ENCODE measurements at regions not wholly inside any gene's neighbourhood (a gene's known extent, or its start where the extent isn't known, plus 50 kb on each side); places are given as distances from the start of the nearest gene placed in this dataset.

DNA sequence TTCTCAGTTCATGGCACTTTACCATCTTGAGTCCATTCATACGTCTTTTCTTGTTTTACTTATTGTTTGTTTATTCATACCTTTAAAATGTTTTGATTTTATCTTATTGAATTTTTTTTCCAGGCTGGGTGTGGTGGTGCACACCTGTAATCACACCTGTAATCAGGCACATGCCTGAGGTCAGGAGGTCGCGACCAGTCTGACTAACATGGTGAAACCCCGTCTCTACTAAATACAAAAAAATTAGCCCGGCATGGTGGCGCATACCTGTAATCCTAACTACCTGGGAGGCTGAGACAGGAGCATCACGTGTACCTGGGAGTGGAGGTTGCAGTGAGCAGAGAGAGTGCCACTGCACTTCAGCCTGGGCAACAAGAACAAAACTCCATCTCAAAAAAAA is 104.1 kb upstream of the MROH9 start:
- no peak overlapping the region for H3K27ac ChIP-seq (ENCODE audit: extremely low read depth, low read depth, low read length)
- WGBS (ENCODE audit: insufficient coverage, low coverage, missing lambda C conversion rate): under 1% methylated on average over 7 of the region's 7 CpGs
- no peak overlapping the region for H3K4me2 ChIP-seq (ENCODE audit: insufficient read depth, low read length)
- BruUV-seq (replicated peaks): no TSS peak
- H2AFZ ChIP-seq (ENCODE audit: low read depth, low read length): no peak overlapping the region
- H4K20me1 ChIP-seq (replicated peaks; ENCODE audit: control insufficient read depth, insufficient read depth, low read length): no peaks in the 10 kb centered on the region
- ATAC-seq (no peak), DNase-seq (ENCODE audit: extremely low read depth in 1 of 4, low spot score in 3 of 4) (no peak), FAIRE-seq (no peak)
- no peak overlapping the region for H3K9ac ChIP-seq (ENCODE audit: insufficient read depth in 1 of 2, low read depth in 2 of 2, low read length in 2 of 2)
- in situ Hi-C loops (cut with MboI) (no loop called here), intact Hi-C loops (cut with micrococcal nuclease) (no loop called here)
- ChIA-PET POLR2A (no interaction called here), CTCF (ENCODE audit: low intra/inter-chr PET ratio) (no interaction called here)
- H3K9me3 ChIP-seq (replicated peaks; ENCODE audit: control insufficient read depth, insufficient read depth, low read depth, low read length): no peaks in the 10 kb centered on the region
- no peaks in the 10 kb centered on the region for H3K79me2 ChIP-seq (ENCODE audit: control insufficient read depth, insufficient read depth, low read length)
- H3K27me3 ChIP-seq (ENCODE audit: control insufficient read depth in 2 of 2, insufficient read depth in 2 of 2, low read length in 2 of 2): no peaks in the 10 kb centered on the region
- no peaks in the 10 kb centered on the region for H3K4me1 ChIP-seq (replicated peaks in 1 of 2; ENCODE audit: control insufficient read depth in 2 of 2, insufficient read depth in 2 of 2, low read length in 2 of 2)
- H3K9me1 ChIP-seq (ENCODE audit: control insufficient read depth, insufficient read depth, low read length): no peaks in the 10 kb centered on the region
- no peak overlapping the region for H3K4me3 ChIP-seq
- TF ChIP-seq ZNF3 (CRISPR knock-in tag; IDR thresholded peaks at IDR 0.05) (no peak), BRCA1 (IDR thresholded peaks at IDR 0.05) (no peak), BRCA1 (CRISPR knock-in tag; IDR thresholded peaks at IDR 0.05) (no peak), TCF3 (CRISPR knock-in tag; IDR thresholded peaks at IDR 0.05) (no peak), EZH2 (IDR thresholded peaks at IDR 0.05; ENCODE audit: borderline replicate concordance, low read depth, low read length) (no peak), SP2 (IDR thresholded peaks at IDR 0.05; ENCODE audit: extremely low read depth, low read depth, low read length, poor library complexity, severe bottlenecking) (no peak), SMAD3 (CRISPR knock-in tag; conservative IDR thresholded peaks at IDR 0.05) (no peak), HMG20A (CRISPR knock-in tag; conservative IDR thresholded peaks at IDR 0.05) (no peak), FOXJ3 (CRISPR knock-in tag; IDR thresholded peaks at IDR 0.05) (no peak), NONO (IDR thresholded peaks at IDR 0.05; ENCODE audit: low read depth in 2 of 2, low read length in 1 of 2) (no peak), MEF2A (IDR thresholded peaks at IDR 0.05; ENCODE audit: control insufficient read depth, low read depth, low read length) (no peak), SMAD4 (CRISPR knock-in tag; conservative IDR thresholded peaks at IDR 0.05) (no peak), SPI1 (IDR thresholded peaks at IDR 0.05; ENCODE audit: borderline replicate concordance, low read depth, low read length) (no peak), ZNF584 (CRISPR knock-in tag; IDR thresholded peaks at IDR 0.05; ENCODE audit: low read depth) (no peak)
- TF ChIP-seq, protein P1, sequence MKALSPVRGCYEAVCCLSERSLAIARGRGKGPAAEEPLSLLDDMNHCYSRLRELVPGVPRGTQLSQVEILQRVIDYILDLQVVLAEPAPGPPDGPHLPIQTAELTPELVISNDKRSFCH (CRISPR knock-in tag; IDR thresholded peaks at IDR 0.05): no peak
- TF ChIP-seq, protein P1 (tag; IDR thresholded peaks at IDR 0.05): no peak
- TF ChIP-seq, protein P2, sequence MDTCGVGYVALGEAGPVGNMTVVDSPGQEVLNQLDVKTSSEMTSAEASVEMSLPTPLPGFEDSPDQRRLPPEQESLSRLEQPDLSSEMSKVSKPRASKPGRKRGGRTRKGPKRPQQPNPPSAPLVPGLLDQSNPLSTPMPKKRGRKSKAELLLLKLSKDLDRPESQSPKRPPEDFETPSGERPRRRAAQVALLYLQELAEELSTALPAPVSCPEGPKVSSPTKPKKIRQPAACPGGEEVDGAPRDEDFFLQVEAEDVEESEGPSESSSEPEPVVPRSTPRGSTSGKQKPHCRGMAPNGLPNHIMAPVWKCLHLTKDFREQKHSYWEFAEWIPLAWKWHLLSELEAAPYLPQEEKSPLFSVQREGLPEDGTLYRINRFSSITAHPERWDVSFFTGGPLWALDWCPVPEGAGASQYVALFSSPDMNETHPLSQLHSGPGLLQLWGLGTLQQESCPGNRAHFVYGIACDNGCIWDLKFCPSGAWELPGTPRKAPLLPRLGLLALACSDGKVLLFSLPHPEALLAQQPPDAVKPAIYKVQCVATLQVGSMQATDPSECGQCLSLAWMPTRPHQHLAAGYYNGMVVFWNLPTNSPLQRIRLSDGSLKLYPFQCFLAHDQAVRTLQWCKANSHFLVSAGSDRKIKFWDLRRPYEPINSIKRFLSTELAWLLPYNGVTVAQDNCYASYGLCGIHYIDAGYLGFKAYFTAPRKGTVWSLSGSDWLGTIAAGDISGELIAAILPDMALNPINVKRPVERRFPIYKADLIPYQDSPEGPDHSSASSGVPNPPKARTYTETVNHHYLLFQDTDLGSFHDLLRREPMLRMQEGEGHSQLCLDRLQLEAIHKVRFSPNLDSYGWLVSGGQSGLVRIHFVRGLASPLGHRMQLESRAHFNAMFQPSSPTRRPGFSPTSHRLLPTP (IDR thresholded peaks at IDR 0.05; ENCODE audit: borderline replicate concordance, extremely low read depth, insufficient read length): no peak
- TF ChIP-seq, protein P3, sequence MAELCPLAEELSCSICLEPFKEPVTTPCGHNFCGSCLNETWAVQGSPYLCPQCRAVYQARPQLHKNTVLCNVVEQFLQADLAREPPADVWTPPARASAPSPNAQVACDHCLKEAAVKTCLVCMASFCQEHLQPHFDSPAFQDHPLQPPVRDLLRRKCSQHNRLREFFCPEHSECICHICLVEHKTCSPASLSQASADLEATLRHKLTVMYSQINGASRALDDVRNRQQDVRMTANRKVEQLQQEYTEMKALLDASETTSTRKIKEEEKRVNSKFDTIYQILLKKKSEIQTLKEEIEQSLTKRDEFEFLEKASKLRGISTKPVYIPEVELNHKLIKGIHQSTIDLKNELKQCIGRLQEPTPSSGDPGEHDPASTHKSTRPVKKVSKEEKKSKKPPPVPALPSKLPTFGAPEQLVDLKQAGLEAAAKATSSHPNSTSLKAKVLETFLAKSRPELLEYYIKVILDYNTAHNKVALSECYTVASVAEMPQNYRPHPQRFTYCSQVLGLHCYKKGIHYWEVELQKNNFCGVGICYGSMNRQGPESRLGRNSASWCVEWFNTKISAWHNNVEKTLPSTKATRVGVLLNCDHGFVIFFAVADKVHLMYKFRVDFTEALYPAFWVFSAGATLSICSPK (IDR thresholded peaks at IDR 0.05; ENCODE audit: borderline replicate concordance): no peak
- no peaks in the 10 kb centered on the region for H3K36me3 ChIP-seq (ENCODE audit: control insufficient read depth, insufficient read depth, low read length)
